ENCODE measurements at regions not wholly inside any gene's neighbourhood (a gene's known extent, or its start where the extent isn't known, plus 50 kb on each side); places are given as distances from the start of the nearest gene placed in this dataset.
"Not testable (repeated sequence)": the region's sequence is repeated elsewhere in the genome, so short reads cannot be mapped to it uniquely, and the experiment has no call there.

DNA sequence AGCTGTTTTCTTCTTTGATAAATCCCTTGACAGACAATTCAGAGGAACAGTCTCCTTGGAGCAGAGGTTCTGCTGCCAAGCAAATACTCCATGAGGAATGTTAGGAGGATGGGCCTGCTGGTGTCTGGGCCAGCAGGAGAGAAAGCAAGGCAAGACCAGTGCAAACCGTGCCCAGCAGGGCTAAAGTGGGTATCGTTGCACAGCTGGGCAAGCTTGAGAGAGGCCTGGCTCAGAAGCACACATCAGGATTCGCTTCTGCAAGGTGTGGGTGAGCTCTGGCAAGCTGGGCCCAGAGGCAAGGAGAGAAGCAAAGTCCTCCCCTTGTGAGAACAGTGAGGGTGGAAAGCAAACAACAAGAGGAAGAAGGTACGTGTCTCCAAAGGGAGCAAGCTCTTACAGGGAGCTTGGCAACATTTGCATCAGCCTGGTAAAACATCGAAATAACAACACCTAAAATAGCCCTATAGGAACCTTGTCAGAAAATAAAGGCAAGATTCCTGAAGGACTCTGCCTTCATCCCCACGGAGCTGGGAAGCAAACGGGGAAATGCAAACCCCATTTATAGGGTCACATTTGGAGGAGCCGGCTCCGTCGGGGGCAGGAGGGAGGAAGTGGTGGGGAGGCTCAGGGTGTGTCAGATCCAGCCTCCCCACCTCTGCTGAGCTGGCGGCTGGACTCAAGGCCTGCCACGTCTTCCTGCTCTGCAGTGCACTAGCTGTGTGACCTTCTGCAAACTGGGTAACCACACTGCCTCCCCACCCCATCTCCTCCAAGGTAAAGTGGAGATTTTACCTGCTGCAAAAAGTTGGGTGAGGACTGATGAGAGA is 62.3 kb upstream of the HIVEP3 start:
- DNase-seq (ENCODE audit: low read depth in 2 of 2), result no peak

GRCh38 chr1:41978986-41979385 is 60.3 kb upstream of the HIVEP3 start:
- DNase-seq (ENCODE audit: low read depth in 2 of 2), result no peak

GRCh38 chr1:41977326-41977725 is 58.6 kb upstream of the HIVEP3 start:
- no peak for DNase-seq (ENCODE audit: low read depth in 2 of 2)

- no peak for DNase-seq (ENCODE audit: low read depth in 2 of 2)
These were observed 57.9 kb upstream of the HIVEP3 start for GRCh38 chr1:41976671-41977070.

DNA sequence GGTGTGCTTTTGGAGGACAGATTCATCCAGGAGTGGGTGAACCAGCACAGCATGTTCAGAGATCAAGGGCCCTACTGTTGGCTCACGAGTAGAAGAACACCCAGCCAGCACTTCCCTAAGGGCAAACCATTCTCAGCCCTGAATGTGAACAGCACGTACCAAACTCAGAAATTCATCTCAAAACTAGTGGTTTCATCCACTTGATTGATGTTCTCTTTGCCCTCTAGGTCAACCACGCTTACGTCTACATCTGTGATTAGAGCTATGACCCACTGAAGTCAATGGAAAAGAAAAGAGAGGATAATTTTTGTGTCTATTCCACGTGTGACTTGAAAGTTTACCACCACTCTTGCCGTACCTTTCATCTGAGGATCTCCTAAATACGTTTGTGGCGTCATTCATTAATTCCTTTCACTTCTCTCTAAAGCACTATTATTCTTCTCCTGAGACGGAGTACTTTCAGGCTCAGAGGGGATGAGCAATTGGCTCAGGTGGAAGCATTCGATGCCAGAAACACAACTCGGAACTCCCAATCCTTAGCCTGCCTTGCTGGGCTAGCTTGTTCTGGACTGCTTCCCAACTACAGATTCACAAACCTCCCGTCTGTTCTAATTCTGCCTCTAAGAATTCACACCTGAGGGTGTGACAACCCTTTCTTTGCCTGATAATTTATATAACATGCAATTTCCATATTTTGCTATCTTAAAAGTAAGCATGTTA is 57.3 kb upstream of the HIVEP3 start:
- no peak for DNase-seq (ENCODE audit: low read depth in 2 of 2)

- DNase-seq (ENCODE audit: low read depth in 2 of 2), result no peak
These were observed 56.4 kb upstream of the HIVEP3 start for GRCh38 chr1:41975121-41975520.

GRCh38 chr1:41968557-41968956 is 49.8 kb upstream of the HIVEP3 start:
- DNase-seq (ENCODE audit: low read depth in 2 of 2), result not testable (repeated sequence)

Data from stimulated activated CD8-positive, alpha-beta memory T cell treated with anti-CD3 and anti-CD28 coated beads, Interleukin-2, amount 100 ng/mL, for 1 hour (primary cell).